ENCODE measurements at regions not wholly inside any gene's neighbourhood (a gene's known extent, or its start where the extent isn't known, plus 50 kb on each side); places are given as distances from the start of the nearest gene placed in this dataset.

- H3K4me2 ChIP-seq (ENCODE audit: low read depth, low read length, poor library complexity, severe bottlenecking) = no peak overlapping the region
- no peaks in the 10 kb centered on the region for H3K27me3 ChIP-seq (ENCODE audit: low read length)
- no peaks in the 10 kb centered on the region for H3K4me1 ChIP-seq (ENCODE audit: low read length)
- no peak overlapping the region for H3K27ac ChIP-seq (ENCODE audit: low read length)
- no peak for DNase-seq
- peaks cover 12% of the 10 kb centered on the region; the same call in 1 of the 2 replicates for H3K36me3 ChIP-seq (ENCODE audit: insufficient read depth, low read length)
- no peaks in the 10 kb centered on the region for H3K79me2 ChIP-seq (ENCODE audit: low read length)
- peak overlapping the region; percentile 77 for H2AFZ ChIP-seq (ENCODE audit: low read length)
- no peak overlapping the region for H3K9ac ChIP-seq (ENCODE audit: low read length)
- peak overlapping the region; percentile 21; the same call in 1 of the 2 replicates for H3K4me3 ChIP-seq (ENCODE audit: low read length)
- peaks cover 17% of the 10 kb centered on the region; the same call in 1 of the 2 replicates for H3K9me3 ChIP-seq (ENCODE audit: low read length)
- no peaks in the 10 kb centered on the region for H4K20me1 ChIP-seq (ENCODE audit: insufficient read depth, low read depth, low read length)
- H3K9me2 ChIP-seq (replicated peaks; ENCODE audit: insufficient read depth, low read length) = no peaks in the 10 kb centered on the region
Observed at GRCh38 chr13:88622362-88622973, 951.3 kb downstream of the SLITRK5 start.

- peak overlapping the region; percentile 36; the same call in 1 of the 2 replicates for H2AFZ ChIP-seq (ENCODE audit: low read length)
- H3K4me2 ChIP-seq (ENCODE audit: low read depth, low read length, poor library complexity, severe bottlenecking) = no peak overlapping the region
- no peak for DNase-seq
- no peak overlapping the region for H3K4me3 ChIP-seq (ENCODE audit: low read length)
- no peaks in the 10 kb centered on the region for H3K9me2 ChIP-seq (replicated peaks; ENCODE audit: insufficient read depth, low read length)
- H3K27me3 ChIP-seq (ENCODE audit: low read length) = no peaks in the 10 kb centered on the region
- no peak overlapping the region for H3K9ac ChIP-seq (ENCODE audit: low read length)
- H3K79me2 ChIP-seq (ENCODE audit: low read length) = no peaks in the 10 kb centered on the region
- H3K4me1 ChIP-seq (ENCODE audit: low read length) = no peaks in the 10 kb centered on the region
- H4K20me1 ChIP-seq (ENCODE audit: insufficient read depth, low read depth, low read length) = no peaks in the 10 kb centered on the region
- H3K36me3 ChIP-seq (ENCODE audit: insufficient read depth, low read length) = peaks cover 12% of the 10 kb centered on the region; the same call in 1 of the 2 replicates
- H3K27ac ChIP-seq (ENCODE audit: low read length) = no peak overlapping the region
- H3K9me3 ChIP-seq (ENCODE audit: low read length) = peaks cover 17% of the 10 kb centered on the region; the same call in 1 of the 2 replicates
Observed at GRCh38 chr13:88623150-88623549, 952.0 kb downstream of the SLITRK5 start.

- Histone ChIP-seq H3K9me3 (ENCODE audit: low read length) (peaks cover 15% of the 10 kb centered on the region; the same call in 1 of the 2 replicates), H4K20me1 (ENCODE audit: insufficient read depth, low read depth, low read length) (no peaks in the 10 kb centered on the region), H3K36me3 (ENCODE audit: insufficient read depth, low read length) (peaks cover 9% of the 10 kb centered on the region; the same call in 1 of the 2 replicates), H3K9ac (ENCODE audit: low read length) (no peak overlapping the region), H3K79me2 (ENCODE audit: low read length) (no peaks in the 10 kb centered on the region), H3K27ac (ENCODE audit: low read length) (no peak overlapping the region), H3K9me2 (replicated peaks; ENCODE audit: insufficient read depth, low read length) (no peaks in the 10 kb centered on the region), H3K4me3 (ENCODE audit: low read length) (no peak overlapping the region), H3K4me1 (ENCODE audit: low read length) (no peaks in the 10 kb centered on the region), H3K27me3 (ENCODE audit: low read length) (no peaks in the 10 kb centered on the region), H2AFZ (ENCODE audit: low read length) (peak overlapping the region; percentile 32; the same call in 1 of the 2 replicates), H3K4me2 (ENCODE audit: low read depth, low read length, poor library complexity, severe bottlenecking) (no peak overlapping the region)
- no peak for DNase-seq
Observed at GRCh38 chr13:88627071-88627470, 955.9 kb downstream of the SLITRK5 start.

GRCh38 chr13:88628882-88629281 lies 957.7 kb downstream of the SLITRK5 start:
- H4K20me1 ChIP-seq (ENCODE audit: insufficient read depth, low read depth, low read length) = no peaks in the 10 kb centered on the region
- no peak overlapping the region for H3K9ac ChIP-seq (ENCODE audit: low read length)
- H3K9me2 ChIP-seq (replicated peaks; ENCODE audit: insufficient read depth, low read length) = no peaks in the 10 kb centered on the region
- H3K27me3 ChIP-seq (ENCODE audit: low read length) = no peaks in the 10 kb centered on the region
- no peak for DNase-seq
- no peaks in the 10 kb centered on the region for H3K4me1 ChIP-seq (ENCODE audit: low read length)
- no peak overlapping the region for H3K4me3 ChIP-seq (ENCODE audit: low read length)
- no peaks in the 10 kb centered on the region for H3K79me2 ChIP-seq (ENCODE audit: low read length)
- no peak overlapping the region for H3K27ac ChIP-seq (ENCODE audit: low read length)
- no peak overlapping the region for H2AFZ ChIP-seq (ENCODE audit: low read length)
- H3K36me3 ChIP-seq (ENCODE audit: insufficient read depth, low read length) = peaks cover 3% of the 10 kb centered on the region; the same call in 1 of the 2 replicates
- no peak overlapping the region for H3K4me2 ChIP-seq (ENCODE audit: low read depth, low read length, poor library complexity, severe bottlenecking)
- peaks cover 6% of the 10 kb centered on the region; the same call in 1 of the 2 replicates for H3K9me3 ChIP-seq (ENCODE audit: low read length)

GRCh38 chr13:88637935-88638334 lies 966.8 kb downstream of the SLITRK5 start:
- Histone ChIP-seq H3K36me3 (ENCODE audit: insufficient read depth, low read length) (no peaks in the 10 kb centered on the region), H3K27ac (ENCODE audit: low read length) (no peak overlapping the region), H3K4me3 (ENCODE audit: low read length) (no peak overlapping the region), H2AFZ (ENCODE audit: low read length) (peak overlapping the region; percentile 53; the same call in 1 of the 2 replicates), H3K27me3 (ENCODE audit: low read length) (no peaks in the 10 kb centered on the region), H3K9me2 (replicated peaks; ENCODE audit: insufficient read depth, low read length) (no peaks in the 10 kb centered on the region), H3K9ac (ENCODE audit: low read length) (no peak overlapping the region), H3K9me3 (ENCODE audit: low read length) (peaks cover 7% of the 10 kb centered on the region), H4K20me1 (ENCODE audit: insufficient read depth, low read depth, low read length) (no peaks in the 10 kb centered on the region), H3K4me1 (ENCODE audit: low read length) (no peaks in the 10 kb centered on the region), H3K79me2 (ENCODE audit: low read length) (no peaks in the 10 kb centered on the region), H3K4me2 (ENCODE audit: low read depth, low read length, poor library complexity, severe bottlenecking) (no peak overlapping the region)
- no peak for DNase-seq

- peaks cover 27% of the 10 kb centered on the region for H3K9me3 ChIP-seq (ENCODE audit: low read length)
- H3K4me3 ChIP-seq (ENCODE audit: low read length) = no peak overlapping the region
- H3K36me3 ChIP-seq (ENCODE audit: insufficient read depth, low read length) = no peaks in the 10 kb centered on the region
- H4K20me1 ChIP-seq (ENCODE audit: insufficient read depth, low read depth, low read length) = no peaks in the 10 kb centered on the region
- no peak overlapping the region for H3K9ac ChIP-seq (ENCODE audit: low read length)
- no peaks in the 10 kb centered on the region for H3K79me2 ChIP-seq (ENCODE audit: low read length)
- H2AFZ ChIP-seq (ENCODE audit: low read length) = 0 out of 2 replicates have a peak overlapping the region, but pooled peaks have one; percentile 24
- H3K27ac ChIP-seq (ENCODE audit: low read length) = no peak overlapping the region
- no peak for DNase-seq
- no peaks in the 10 kb centered on the region for H3K9me2 ChIP-seq (replicated peaks; ENCODE audit: insufficient read depth, low read length)
- H3K4me1 ChIP-seq (ENCODE audit: low read length) = no peaks in the 10 kb centered on the region
- no peak overlapping the region for H3K4me2 ChIP-seq (ENCODE audit: low read depth, low read length, poor library complexity, severe bottlenecking)
- H3K27me3 ChIP-seq (ENCODE audit: low read length) = no peaks in the 10 kb centered on the region
Observed at GRCh38 chr13:88643233-88643632, 972.1 kb downstream of the SLITRK5 start.

GRCh38 chr13:88648598-88649373 lies 977.6 kb downstream of the SLITRK5 start:
- H3K27ac ChIP-seq (ENCODE audit: low read length) = no peak overlapping the region
- no peaks in the 10 kb centered on the region for H3K36me3 ChIP-seq (ENCODE audit: insufficient read depth, low read length)
- peak; percentile 82 for DNase-seq
- no peaks in the 10 kb centered on the region for H3K27me3 ChIP-seq (ENCODE audit: low read length)
- H2AFZ ChIP-seq (ENCODE audit: low read length) = no peak overlapping the region
- no peaks in the 10 kb centered on the region for H3K9me2 ChIP-seq (replicated peaks; ENCODE audit: insufficient read depth, low read length)
- no peaks in the 10 kb centered on the region for H4K20me1 ChIP-seq (ENCODE audit: insufficient read depth, low read depth, low read length)
- 0 out of 2 replicates have a peak overlapping the region, but pooled peaks have one; percentile 10 for H3K4me3 ChIP-seq (ENCODE audit: low read length)
- H3K79me2 ChIP-seq (ENCODE audit: low read length) = no peaks in the 10 kb centered on the region
- H3K4me1 ChIP-seq (ENCODE audit: low read length) = peaks cover 5% of the 10 kb centered on the region; the same call in 1 of the 2 replicates
- no peak overlapping the region for H3K4me2 ChIP-seq (ENCODE audit: low read depth, low read length, poor library complexity, severe bottlenecking)
- peaks cover 21% of the 10 kb centered on the region for H3K9me3 ChIP-seq (ENCODE audit: low read length)
- no peak overlapping the region for H3K9ac ChIP-seq (ENCODE audit: low read length)

- no peaks in the 10 kb centered on the region for H3K79me2 ChIP-seq (ENCODE audit: low read length)
- H3K27me3 ChIP-seq (ENCODE audit: low read length) = no peaks in the 10 kb centered on the region
- no peak overlapping the region for H3K27ac ChIP-seq (ENCODE audit: low read length)
- no peak overlapping the region for H3K4me2 ChIP-seq (ENCODE audit: low read depth, low read length, poor library complexity, severe bottlenecking)
- H4K20me1 ChIP-seq (ENCODE audit: insufficient read depth, low read depth, low read length) = no peaks in the 10 kb centered on the region
- H3K4me1 ChIP-seq (ENCODE audit: low read length) = peaks cover 5% of the 10 kb centered on the region; the same call in 1 of the 2 replicates
- H3K9me2 ChIP-seq (replicated peaks; ENCODE audit: insufficient read depth, low read length) = no peaks in the 10 kb centered on the region
- no peak overlapping the region for H2AFZ ChIP-seq (ENCODE audit: low read length)
- H3K36me3 ChIP-seq (ENCODE audit: insufficient read depth, low read length) = no peaks in the 10 kb centered on the region
- DNase-seq = no peak
- H3K9me3 ChIP-seq (ENCODE audit: low read length) = peaks cover 15% of the 10 kb centered on the region; the same call in 1 of the 2 replicates
- H3K4me3 ChIP-seq (ENCODE audit: low read length) = no peak overlapping the region
- H3K9ac ChIP-seq (ENCODE audit: low read length) = no peak overlapping the region
Observed at GRCh38 chr13:88649855-88650254, 978.7 kb downstream of the SLITRK5 start.
